NCI-H2196 (cell line): ENCODE measurements at regions not wholly inside any gene's neighbourhood (a gene's known extent, or its start where the extent isn't known, plus 50 kb on each side); places are given as distances from the start of the nearest gene placed in this dataset.
A peak's percentile ranks its signal among the peaks of the same experiment; 100 is the strongest.
"Not testable (repeated sequence)": the region's sequence is repeated elsewhere in the genome, so short reads cannot be mapped to it uniquely, and the experiment has no call there.

ENCODE experiments used
- DNase-seq: peaks from one replicate; lab custom pipeline; 2025; ENCODE audit not compliant: unreplicated experiment; lab: John Stamatoyannopoulos, UW

GRCh38 chr18:21928925-21929324, 188.3 kb downstream of the MIB1 start:
- no peak for DNase-seq

- no peak for DNase-seq
These were observed 189.6 kb downstream of the MIB1 start for GRCh38 chr18:21930177-21930576.

- peak; percentile 77 for DNase-seq
These were observed 193.6 kb downstream of the MIB1 start for GRCh38 chr18:21933931-21934765.

GRCh38 chr18:21934766-21935015, 194.1 kb downstream of the MIB1 start:
- no peak for DNase-seq

GRCh38 chr18:21943456-21943855, 202.9 kb downstream of the MIB1 start:
- DNase-seq = no peak

GRCh38 chr18:21949326-21950015, 208.9 kb downstream of the MIB1 start:
- DNase-seq = no peak

- DNase-seq = peak; percentile 84
These were observed 213.4 kb upstream of the GATA6 start for GRCh38 chr18:21955757-21956652.

GRCh38 chr18:21958263-21958662, 211.1 kb upstream of the GATA6 start:
- no peak for DNase-seq

- DNase-seq = no peak
These were observed 210.5 kb upstream of the GATA6 start for GRCh38 chr18:21958707-21959450.

- no peak for DNase-seq
These were observed 209.2 kb upstream of the GATA6 start for GRCh38 chr18:21960189-21960588.

- no peak for DNase-seq
These were observed 206.1 kb upstream of the GATA6 start for GRCh38 chr18:21963336-21963735.

- DNase-seq = no peak
These were observed 201.1 kb upstream of the GATA6 start for GRCh38 chr18:21968338-21968737.

- DNase-seq = no peak
These were observed 197.1 kb upstream of the GATA6 start for GRCh38 chr18:21972281-21972680.

- DNase-seq = not testable (repeated sequence)
These were observed 193.4 kb upstream of the GATA6 start for GRCh38 chr18:21975954-21976353.

GRCh38 chr18:21978546-21979170, 190.7 kb upstream of the GATA6 start:
- no peak for DNase-seq

- DNase-seq = no peak
These were observed 190.2 kb upstream of the GATA6 start for GRCh38 chr18:21979171-21979560.

- DNase-seq = no peak
These were observed 189.6 kb upstream of the GATA6 start for GRCh38 chr18:21979759-21980158.

GRCh38 chr18:21980744-21981143, 188.6 kb upstream of the GATA6 start:
- no peak for DNase-seq

- DNase-seq = not testable (repeated sequence)
These were observed 187.9 kb upstream of the GATA6 start for GRCh38 chr18:21981489-21981888.

GRCh38 chr18:21991081-21991534, 178.3 kb upstream of the GATA6 start:
- no peak for DNase-seq
